ENCODE measurements at regions not wholly inside any gene's neighbourhood (a gene's known extent, or its start where the extent isn't known, plus 50 kb on each side); places are given as distances from the start of the nearest gene placed in this dataset.

DNA sequence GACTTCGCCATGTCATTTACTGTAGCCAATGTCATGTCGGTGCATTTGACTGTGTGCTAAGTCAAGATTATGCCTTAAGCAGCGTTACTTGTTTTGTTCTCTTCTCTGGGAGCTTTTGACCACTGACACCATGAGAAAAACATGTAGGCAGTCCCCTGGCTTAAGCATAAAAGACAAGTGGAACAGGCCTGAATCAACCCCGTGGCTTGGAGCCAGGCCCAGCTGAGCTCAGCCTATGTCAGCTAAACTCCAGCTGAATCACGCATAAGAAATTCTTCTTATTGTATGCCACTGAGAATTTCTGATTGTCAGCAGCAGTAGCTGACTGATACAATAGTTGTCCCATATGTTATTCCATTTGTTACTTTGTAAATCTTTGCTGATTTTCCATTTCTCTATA lies 261.9 kb downstream of the CBLL2 start:
- TF ChIP-seq, protein P1, sequence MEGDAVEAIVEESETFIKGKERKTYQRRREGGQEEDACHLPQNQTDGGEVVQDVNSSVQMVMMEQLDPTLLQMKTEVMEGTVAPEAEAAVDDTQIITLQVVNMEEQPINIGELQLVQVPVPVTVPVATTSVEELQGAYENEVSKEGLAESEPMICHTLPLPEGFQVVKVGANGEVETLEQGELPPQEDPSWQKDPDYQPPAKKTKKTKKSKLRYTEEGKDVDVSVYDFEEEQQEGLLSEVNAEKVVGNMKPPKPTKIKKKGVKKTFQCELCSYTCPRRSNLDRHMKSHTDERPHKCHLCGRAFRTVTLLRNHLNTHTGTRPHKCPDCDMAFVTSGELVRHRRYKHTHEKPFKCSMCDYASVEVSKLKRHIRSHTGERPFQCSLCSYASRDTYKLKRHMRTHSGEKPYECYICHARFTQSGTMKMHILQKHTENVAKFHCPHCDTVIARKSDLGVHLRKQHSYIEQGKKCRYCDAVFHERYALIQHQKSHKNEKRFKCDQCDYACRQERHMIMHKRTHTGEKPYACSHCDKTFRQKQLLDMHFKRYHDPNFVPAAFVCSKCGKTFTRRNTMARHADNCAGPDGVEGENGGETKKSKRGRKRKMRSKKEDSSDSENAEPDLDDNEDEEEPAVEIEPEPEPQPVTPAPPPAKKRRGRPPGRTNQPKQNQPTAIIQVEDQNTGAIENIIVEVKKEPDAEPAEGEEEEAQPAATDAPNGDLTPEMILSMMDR (conservative IDR thresholded peaks at IDR 0.05 in 1 of 2, IDR thresholded peaks at IDR 0.05 in 1 of 2; ENCODE audit: extremely low read depth in 1 of 2, insufficient read depth in 1 of 2, low read depth in 1 of 2, low read length in 2 of 2): no peak
- no peak for TF ChIP-seq EZH2 (IDR thresholded peaks at IDR 0.05; ENCODE audit: borderline replicate concordance, low read length)
